HG03103 (cell line): ENCODE measurements at regions not wholly inside any gene's neighbourhood (a gene's known extent, or its start where the extent isn't known, plus 50 kb on each side); places are given as distances from the start of the nearest gene placed in this dataset.

Experiments
- ATAC-seq: cut with Tn5 transposase; IDR thresholded peaks from one replicate; pipeline ENCODE4 v1.9.1; 2021; ENCODE audit warnings: low read depth; ENCODE audit not compliant: unreplicated experiment

DNA sequence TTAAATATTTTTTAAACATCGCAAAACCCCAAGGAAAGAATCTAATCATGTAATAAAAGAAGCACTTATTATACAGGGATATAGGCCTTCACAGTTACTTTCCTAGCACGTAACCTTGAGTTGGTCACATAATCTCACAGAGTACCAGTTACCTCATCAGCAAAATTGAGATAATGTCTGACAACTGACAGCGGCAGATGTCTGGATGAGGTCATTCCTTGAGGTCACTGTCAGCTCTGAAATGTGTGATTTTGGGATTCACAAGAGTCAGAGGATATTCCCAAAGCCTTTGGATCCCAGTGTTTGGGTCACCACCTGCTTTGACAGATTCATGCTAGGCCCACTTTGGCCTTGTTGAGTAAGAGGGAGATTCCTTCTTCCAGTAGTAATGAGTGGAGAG, 151.4 kb upstream of the SEMA6D start:
- no peak for ATAC-seq

DNA sequence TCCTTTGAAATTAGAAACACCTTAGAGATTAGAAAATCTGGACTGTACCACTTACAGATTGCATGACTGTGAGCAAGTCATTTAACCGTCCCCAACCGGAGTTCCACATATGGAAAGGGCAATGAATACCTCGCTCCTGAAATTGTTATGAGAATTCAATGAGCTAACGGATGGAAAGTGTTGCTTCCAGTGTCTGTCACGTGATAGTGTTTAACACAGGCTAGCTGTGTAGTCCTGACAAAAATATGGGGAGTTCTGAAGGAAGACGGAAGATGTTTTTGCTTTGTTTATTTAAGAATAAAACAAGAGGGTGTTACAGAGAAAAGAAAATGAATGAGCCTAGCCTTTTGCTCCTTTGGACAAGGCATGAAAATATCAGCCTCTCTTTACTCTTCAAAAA, 150.7 kb upstream of the SEMA6D start:
- no peak for ATAC-seq

DNA sequence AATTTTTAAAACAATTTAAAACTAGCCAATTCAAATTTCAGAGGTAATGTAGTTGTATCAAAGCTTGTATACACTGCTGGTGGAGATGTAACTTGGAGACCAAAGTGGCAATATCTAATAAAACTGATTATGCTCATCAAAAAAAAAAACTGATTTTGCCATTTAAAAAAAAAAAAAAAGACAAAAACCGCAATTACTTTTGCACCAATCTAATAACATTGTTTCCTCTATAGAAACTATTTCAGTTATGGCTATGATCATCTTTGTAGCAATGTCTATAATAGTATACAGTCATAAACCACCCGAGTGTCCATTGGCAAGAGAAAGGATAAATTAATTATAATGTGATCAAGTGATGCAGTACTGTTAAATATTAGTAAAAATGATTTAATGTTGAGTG, 149.3 kb upstream of the SEMA6D start:
- no peak for ATAC-seq

DNA sequence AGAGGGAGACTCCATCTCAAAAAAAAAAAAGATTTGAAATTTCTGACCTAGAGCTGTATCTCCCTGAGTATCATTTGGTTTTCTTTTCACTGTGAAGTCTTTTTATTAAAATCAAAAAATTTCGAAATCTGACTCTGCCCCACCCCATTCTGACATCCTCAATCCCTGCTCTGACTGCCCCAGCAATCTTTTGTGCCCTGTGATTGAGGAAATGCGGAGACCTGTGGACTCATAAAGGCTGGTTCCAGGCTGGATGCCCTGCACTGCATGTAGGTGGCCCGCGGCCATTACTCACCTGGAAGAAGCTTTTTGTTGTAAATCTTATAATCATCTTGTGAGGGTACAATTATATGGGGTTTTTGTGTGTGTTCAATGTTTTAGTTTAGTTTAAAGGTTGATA, 147.3 kb upstream of the SEMA6D start:
- ATAC-seq = no peak

DNA sequence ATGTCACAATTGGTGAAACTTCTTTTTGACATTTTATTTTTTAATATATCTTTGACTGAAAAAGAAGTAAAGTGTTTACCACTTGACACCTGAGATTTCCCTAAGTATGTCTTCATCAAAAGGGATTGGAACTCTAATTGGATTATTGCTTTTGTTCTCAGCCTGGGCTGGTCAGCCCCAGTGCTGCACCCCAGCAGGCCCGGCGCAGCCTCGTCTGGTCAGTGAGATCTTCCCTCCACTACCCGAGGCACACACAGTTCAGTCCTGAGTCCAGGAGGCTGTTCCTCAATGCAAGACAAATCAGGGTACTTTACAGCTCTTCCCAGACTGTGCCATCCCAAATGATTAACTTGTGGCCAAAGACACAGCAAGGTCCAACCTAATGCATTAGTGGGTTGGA, 146.9 kb upstream of the SEMA6D start:
- ATAC-seq = no peak

DNA sequence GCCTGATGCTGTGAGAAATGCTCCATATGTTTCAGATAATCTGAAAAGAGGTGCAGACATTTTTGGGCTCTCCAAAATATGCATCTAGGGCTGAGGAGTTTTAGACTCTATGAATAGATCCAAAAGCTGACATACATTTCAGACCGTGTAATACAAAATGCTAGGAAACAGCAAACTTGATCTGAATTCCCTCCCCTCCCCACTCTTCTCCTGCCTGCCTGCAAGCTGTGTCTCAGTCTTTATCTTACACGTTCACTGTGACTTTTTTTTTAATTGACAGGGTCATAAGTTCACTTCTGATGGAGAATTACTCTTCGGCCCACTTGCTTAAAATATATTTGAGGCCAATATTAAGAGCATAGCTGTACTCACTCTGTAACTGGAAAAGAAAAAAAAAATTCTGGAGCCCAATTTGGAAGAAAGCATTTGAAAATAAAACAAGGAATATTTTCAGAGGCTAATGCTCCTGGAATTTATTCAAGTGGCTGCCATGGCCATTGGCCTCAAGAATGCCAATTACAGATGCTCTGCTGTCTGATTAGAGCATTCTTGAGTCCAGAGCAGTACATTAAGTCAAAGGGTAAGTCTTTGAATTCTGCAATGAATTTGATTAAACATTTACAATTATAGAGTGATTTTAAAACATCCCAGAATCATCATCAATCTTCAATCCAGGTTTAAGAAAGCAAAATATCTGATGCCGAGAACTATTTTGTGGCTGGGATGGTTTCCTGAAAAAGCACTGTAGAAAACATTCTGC, 146.2 kb upstream of the SEMA6D start:
- no peak for ATAC-seq

DNA sequence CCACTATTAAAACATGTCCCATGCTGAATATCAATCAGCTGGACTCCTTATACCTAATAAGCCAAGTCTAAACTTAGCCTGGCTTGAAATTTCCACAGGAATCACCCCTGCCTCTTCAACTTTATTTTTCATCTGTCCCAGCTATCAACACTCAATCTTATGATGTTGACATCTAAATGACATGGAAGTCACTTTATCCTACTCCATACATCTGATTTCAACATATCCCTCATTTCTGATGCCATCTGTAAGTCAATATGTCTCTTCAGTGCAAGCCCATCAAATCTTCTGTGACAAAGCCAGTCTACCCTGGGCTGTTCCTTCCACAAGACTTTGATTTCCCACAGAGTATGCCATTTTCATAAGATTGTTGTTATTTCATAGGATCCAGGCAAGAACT, 143.6 kb upstream of the SEMA6D start:
- ATAC-seq = no peak

DNA sequence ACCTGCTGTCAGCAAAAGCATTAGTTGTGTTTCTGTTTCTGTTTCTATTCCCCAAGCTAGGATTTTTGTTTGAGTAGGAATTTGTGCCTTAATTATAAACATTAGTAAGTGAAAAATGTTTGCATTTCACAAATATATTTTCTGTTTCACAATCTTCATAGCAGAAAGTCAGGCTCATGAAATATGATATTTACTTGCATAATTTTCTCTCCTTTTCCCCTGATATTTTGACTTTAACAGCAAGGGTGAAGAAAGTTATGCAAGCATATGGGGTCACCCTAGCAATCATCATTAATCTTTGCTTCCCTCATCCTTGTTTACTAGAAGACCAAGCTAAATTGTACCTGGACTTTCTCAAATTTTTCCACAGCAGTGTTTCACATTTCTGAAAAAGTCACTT, 140.3 kb upstream of the SEMA6D start:
- no peak for ATAC-seq

DNA sequence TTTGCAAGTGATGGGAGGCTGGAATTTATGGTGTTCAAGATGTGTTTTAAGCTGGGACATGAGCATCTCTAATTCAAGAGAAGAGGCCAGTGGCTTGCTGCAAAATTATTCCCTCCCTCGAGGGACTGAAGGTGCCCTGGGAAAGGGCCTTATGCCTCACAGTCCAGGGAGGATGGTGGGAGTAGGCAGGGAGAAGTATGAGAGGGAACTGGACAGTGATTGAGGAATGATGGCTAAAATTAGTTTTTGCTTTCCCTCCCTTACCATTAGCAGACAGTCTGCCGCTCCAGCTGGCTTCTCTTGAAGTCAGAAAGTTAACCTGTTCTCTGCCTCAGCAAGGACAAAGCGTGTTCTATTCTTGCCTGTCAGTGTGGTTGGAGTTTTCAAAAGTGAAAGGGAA, 139.8 kb upstream of the SEMA6D start:
- ATAC-seq = no peak

DNA sequence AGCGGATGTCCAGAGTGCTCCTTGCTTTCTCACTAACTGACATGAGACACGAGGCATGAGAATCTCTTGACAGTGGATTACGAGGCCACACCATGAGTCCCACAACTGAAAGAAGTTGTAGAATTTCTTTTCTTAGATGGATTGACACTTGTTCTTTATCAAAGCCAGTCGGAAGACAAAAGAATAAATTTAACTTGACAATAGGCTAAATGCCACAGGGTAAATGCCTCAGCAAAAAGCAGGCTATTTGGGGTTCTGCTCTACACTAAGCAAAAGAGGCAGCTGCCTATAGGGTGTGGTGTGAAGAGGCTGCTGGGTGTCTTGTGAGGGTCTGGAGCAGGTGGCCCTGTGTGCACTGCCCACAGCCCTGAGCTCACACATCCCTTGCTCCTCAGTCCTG, 135.1 kb upstream of the SEMA6D start:
- no peak for ATAC-seq

DNA sequence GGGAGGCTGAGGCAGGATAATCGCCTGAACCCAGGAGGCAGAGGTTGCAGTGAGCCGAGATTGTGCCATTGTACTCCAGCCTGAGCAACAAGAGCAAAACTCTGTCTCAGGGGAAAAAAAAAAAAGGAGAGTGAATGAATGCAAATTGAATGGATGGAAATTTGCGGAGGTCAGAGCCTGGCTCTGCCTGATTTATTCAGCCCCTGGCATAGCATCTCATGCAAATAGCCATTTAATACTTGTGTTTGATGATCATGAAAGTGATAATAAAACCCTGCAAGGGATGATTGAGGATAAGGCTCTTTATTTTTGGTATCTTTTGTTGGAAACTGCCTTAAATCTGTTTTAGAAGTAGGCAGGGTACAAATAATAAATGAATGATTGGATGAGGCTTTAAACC, 133.0 kb upstream of the SEMA6D start:
- ATAC-seq = no peak

DNA sequence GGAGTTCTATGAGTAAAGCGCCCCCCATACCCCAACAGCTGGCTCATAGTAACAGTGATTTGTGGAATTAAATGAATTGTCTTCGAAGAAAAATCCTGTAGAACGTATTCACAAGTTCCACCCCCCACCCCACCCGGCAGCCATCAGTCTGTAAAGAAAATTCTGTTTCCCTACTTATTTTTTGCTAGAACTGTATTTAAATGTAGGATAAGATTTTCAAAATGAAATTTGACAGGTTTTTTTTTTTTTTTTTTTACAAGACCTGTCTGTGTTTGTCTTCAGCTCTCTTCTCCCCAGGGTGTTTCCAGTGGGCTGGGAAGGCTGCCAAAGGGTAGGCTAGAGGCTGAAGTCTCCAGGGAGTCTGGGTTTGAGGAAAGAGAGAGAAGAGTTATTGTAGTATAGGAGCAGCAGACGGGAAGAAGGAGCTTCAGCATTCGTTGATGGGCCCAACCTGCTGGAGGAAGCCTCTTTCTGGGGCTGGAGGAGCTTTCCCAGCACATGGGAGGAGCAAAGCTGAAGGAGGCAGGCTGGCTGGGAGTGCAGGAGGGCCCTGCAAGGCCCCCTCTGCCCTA, 130.6 kb upstream of the SEMA6D start:
- no peak for ATAC-seq

DNA sequence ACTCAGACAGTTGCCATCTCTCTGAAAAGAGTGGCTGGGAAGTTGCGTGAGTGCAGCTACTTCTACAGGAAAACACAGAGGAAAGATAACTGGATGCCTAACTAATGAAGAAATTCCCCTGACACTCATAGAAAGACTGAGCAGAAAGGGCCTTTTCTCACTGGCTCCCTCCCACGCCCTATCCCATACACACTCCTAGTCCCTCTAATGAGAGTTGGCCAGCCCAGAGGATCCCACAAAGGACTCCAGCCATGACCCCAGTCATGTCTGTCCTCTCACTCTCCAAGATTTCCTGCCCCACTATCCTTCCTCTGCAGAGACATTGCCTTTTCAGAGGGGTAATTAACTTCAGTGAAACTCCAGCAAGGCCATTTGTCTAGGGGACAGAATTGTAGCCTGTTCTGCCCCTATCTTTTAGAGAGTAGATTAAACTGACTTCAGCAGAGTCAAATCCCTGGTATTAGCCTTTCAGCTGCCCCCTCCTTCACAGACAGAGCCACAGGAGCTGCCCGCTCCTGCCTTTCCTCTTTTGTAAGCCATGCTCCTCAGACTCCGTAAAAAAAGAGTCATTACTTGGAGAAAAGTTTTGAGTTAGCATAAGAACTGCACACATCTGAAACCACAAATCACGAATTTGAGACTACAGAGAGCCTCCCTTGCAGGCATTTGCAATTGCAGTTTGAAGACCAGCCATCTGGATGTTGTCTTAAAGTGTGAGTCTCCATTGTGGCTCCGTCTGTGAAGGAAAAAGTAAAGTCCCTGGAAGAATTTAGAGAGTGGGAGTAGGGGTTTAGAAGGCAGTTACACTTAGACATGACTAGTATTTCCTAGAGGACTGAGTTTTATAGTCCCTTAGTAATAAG, 129.1 kb upstream of the SEMA6D start:
- ATAC-seq = no peak

DNA sequence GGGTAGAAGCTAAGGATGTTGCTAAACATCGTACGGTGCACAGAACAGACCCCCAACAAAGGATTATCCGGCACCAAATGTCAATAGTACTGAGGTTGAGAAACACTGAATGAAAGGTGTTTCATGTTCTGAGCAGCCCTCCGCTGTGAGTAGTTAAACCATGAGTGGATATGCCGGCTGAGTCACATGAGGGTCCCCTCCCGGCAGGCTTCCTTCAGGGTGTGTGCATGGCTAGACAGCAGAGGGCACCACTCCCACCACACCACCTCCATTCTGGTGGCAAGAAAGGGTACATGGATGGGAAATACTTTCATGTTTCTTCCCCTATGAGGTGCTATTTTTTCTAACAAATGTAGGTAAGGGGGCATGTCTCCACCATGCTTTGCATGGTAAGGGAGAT, 128.3 kb upstream of the SEMA6D start:
- no peak for ATAC-seq

DNA sequence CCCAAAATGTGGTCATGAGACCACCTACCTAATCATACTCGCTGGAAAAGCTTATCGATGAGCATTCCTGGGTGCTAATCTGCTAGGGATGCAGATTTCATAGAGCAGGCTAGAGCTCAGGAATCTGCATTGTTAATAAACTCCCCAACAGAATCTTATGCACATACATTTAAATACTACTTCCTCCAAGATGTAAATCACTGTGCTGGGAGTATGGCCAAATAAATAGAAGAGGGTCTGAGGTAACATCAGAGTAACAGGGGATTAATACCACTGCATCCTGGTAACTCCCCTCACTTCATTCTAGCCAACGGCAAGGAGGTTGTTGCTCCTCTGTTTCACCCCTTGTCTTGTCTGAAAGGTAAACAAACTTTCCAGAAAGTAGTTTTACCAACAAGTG, 118.3 kb upstream of the SEMA6D start:
- ATAC-seq = no peak

DNA sequence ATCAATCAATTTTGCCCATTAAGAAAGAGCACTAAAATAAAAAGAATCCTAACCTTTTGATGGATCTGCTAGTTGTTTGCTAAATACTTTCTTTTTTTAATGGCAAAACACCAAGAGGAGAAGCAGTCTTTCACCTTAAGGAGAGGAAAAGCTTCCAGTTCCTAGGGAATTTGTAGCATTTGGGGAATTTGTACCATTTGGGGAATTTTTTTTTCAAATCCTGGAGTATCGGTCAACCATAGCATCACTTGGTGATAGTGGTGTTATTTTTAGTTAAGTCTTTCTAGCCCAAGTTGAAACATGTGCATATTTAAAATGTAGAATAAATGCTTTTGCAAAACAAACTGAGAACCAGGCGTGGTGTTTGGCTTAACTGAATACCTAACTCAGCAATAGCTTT, 117.5 kb upstream of the SEMA6D start:
- ATAC-seq = no peak

DNA sequence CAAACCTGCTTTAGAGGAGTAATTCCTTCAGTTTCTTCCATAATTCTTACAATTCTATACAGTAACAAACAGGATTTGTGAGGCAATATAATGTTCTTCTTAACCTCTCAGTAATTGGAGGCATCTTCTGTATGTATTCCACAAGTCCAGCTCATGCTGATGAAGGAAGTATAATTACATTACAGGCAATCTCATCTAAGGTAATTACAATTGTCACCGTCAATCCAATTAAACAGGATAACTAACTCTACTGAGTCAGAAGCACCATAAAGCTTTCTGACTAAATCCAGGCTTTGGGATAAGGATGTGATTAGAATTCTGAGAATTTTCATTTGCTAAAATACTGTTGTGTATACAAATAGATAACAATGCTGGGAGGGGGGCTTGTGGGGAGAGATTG, 115.2 kb upstream of the SEMA6D start:
- ATAC-seq = no peak

DNA sequence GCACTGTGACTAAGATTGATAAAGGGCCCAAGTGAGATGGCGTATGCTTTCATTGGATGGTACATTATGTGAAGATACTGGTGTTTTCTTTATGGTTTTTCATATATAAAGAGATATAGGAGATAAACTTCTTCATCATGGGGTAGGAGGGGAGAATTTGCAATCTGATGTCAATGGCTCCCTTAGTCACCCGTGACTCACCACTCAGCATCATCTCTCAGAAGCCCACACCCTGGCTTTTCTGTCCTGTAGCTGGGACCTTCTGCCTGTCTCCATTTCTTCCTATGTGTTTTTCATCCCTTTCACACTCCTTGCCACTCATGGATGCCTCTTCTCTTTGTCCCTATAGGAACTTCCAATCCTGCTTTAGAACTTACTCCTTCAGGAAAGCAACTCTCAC, 114.3 kb upstream of the SEMA6D start:
- ATAC-seq = no peak

DNA sequence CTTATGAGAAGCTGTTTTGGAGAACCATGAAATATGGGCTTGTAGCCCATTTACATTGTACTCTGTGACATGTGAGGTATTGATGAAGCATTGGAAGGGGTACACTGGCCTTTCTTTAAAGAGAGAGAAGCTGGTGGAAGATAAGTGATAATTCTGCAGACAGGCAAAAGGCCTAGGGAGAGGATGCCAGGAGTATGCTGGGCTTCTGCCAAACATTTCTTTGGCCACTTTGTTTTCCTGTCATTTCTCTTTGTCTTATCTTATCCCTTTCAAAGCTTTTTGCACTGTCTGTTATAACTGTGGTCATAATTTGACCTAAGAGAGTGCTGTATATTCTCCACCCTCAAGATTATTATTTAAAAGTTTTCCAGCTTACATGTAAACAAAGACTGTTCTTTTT, 109.6 kb upstream of the SEMA6D start:
- no peak for ATAC-seq

DNA sequence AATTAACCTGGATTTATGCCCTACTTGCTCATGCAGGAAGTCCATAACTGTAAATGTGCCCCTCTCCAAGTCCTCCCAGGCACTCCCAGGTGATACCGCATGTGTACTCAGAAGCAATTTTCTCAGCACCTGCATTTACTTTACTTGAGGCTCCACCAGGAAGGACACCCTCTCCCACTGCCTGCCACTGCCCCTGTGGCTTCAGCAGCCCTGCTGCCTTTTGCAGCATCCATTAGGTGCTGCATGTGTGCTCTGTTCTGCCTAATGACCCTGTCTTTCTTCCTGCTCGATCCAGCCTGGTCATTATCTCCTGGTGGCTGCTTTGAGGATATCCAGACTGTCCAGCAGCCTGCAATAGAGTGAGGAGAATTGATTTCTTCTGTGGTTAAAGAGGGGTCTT, 107.6 kb upstream of the SEMA6D start:
- ATAC-seq = no peak

DNA sequence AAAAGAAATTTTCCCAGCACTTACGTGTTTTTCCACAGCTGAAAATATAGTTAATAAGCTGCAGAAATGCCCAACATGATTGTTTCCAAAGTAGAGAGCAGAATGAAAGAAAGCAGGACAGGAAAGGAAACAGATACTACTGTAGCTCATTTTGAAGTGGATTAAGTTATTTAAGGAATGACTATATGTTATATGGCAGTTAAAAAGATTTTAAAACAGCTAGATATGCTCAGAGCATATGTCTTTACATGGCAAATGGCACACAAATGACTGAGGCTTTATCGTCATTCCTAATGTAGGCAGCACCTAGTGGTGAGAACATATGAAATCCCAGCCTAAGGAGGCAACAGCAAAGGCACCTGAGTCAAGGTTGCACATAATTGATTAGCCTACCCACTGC, 106.6 kb upstream of the SEMA6D start:
- ATAC-seq = no peak
